ENCODE measurements at regions not wholly inside any gene's neighbourhood (a gene's known extent, or its start where the extent isn't known, plus 50 kb on each side); places are given as distances from the start of the nearest gene placed in this dataset.

DNA sequence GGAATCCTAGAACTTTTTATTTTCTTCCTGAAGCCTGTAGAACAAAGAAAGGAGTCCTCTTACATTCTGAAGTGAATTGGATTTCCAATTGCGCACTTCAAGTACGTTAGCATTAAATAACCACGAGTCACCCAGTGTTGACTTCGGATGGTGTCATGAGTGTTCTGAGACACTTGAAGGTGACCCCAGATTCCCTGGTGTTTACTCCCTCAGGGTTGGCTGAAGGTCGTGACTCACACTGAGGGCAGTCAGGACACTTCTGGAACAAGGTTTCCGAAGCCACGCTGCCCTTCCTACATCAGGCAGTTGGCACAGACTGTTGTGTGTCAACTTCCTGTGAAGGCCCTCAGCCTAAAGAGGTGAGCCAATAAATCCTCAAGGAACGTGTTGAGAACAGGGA lies 186.6 kb upstream of the CELF2 start:
- no peak for TF ChIP-seq CTCF (IDR thresholded peaks at IDR 0.05; ENCODE audit: borderline replicate concordance, insufficient read depth, low read depth, low read length)

DNA sequence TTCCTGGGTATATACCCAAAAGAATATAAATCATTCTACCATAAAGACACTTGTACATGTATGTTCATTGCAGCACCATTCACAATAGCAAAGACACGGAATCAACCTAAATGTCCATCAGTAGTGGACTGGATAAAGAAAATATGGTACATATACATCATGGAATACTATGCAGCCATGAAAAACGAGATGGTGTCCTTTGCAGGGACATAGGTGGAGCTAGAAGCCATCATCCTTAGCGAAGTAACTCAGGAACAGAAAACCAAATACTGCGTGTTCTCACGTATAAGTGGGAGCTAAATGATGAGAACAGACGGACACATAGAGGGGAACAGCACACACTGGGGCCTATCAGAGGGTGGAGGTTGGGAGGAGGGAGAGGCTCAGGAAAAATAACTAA lies 183.7 kb upstream of the CELF2 start:
- H3K4me3 ChIP-seq (ENCODE audit: low read depth, low read length): no peak overlapping the region
- no peak for TF ChIP-seq CTCF (IDR thresholded peaks at IDR 0.05; ENCODE audit: borderline replicate concordance, insufficient read depth, low read depth, low read length)

More for the DNA sequence above, 186.6 kb upstream of the CELF2 start:
- H3K4me3 ChIP-seq (ENCODE audit: low read depth, low read length): no peak overlapping the region

GRCh38 chr10:10844251-10844650 lies 173.4 kb upstream of the CELF2 start:
- H3K4me3 ChIP-seq (ENCODE audit: low read depth, low read length): no peak overlapping the region
- TF ChIP-seq CTCF (IDR thresholded peaks at IDR 0.05; ENCODE audit: borderline replicate concordance, insufficient read depth, low read depth, low read length): no peak

- no peak overlapping the region for H3K4me3 ChIP-seq (ENCODE audit: low read depth, low read length)
- TF ChIP-seq CTCF (IDR thresholded peaks at IDR 0.05; ENCODE audit: borderline replicate concordance, insufficient read depth, low read depth, low read length): no peak
Observed at GRCh38 chr10:10845185-10845584, 172.5 kb upstream of the CELF2 start.

DNA sequence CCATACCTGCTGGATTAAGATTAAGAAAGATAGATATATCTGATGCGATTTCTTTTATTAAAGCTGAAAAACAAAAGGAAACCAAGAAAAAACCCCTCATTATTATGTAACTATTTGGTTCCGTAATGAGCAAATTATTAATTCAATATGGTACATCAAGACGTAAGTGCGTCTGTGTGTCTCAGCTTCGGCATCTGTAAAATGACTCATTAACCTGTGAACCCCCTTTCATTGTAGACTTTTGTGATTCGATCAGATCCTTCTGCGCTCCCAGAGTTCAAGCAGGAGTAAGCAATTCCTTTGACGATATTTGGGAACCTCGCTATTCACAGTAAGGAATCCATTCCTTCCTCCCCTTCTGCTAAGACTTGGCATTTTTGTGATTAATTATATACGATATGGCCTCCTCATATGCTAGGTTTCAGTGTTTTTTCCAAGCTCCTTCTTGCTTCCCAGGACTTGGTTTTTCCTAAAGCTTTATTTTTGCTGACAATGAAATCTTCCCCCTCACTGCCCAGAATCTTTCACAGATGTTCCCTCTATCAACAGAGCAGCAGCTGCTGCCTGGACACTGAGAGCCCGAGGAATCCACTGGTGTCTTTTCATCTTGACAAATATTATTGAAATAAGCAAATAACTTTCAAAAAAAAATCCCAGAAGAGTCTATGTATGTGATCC lies 171.7 kb upstream of the CELF2 start:
- TF ChIP-seq CTCF (IDR thresholded peaks at IDR 0.05; ENCODE audit: borderline replicate concordance, insufficient read depth, low read depth, low read length): no peak
- H3K4me3 ChIP-seq (ENCODE audit: low read depth, low read length): no peak overlapping the region

- TF ChIP-seq CTCF (IDR thresholded peaks at IDR 0.05; ENCODE audit: borderline replicate concordance, insufficient read depth, low read depth, low read length): no peak
- H3K4me3 ChIP-seq (ENCODE audit: low read depth, low read length): no peak overlapping the region
Observed at GRCh38 chr10:10846504-10846900, 171.2 kb upstream of the CELF2 start.

- no peak for TF ChIP-seq CTCF (IDR thresholded peaks at IDR 0.05; ENCODE audit: borderline replicate concordance, insufficient read depth, low read depth, low read length)
Observed at GRCh38 chr10:10847387-10847786, 170.3 kb upstream of the CELF2 start.

More at GRCh38 chr10:10847387-10847786, 170.3 kb upstream of the CELF2 start:
- no peak overlapping the region for H3K4me3 ChIP-seq (ENCODE audit: low read depth, low read length)

Data from GM12875 (cell line).